ENCODE measurements at regions not wholly inside any gene's neighbourhood (a gene's known extent, or its start where the extent isn't known, plus 50 kb on each side); places are given as distances from the start of the nearest gene placed in this dataset.

DNA sequence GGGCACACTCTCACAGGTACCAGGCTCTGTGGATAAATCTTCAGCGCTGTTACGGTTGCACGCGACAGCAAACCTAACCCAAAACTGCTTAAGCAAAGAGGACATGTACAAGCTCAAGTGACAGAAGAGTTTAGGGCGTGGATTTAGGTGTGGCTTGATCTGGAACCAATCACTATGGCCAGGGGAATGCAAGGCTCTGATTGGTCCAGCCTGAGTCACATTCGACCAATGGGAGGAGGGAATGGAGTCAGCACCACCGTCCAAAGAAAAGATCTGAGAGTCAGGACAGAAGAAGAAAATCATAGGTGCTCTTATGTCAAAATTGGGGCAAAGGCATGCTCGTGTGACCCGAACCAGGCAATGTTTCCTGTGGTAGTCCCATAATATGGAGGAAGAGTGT, 139.0 kb downstream of the TRIM43 start:
- H3K14ac ChIP-seq (ENCODE audit: insufficient read length) = no peak overlapping the region
- POLR2A ChIA-PET (ENCODE audit: partially characterized antibody) = no interaction called here

More for the DNA sequence above, 139.0 kb downstream of the TRIM43 start:
- Histone ChIP-seq H4K8ac (ENCODE audit: extremely low read depth, insufficient read depth, low read length) (no peak overlapping the region), H4K5ac (ENCODE audit: insufficient read length, low read depth, low read length) (no peak overlapping the region), H3K9me3 (ENCODE audit: insufficient read depth in 2 of 2, low read depth in 1 of 2, low read length in 1 of 2) (peaks cover 41 to 78% of the 10 kb centered on the region in 2 experiments), H3K4ac (replicated peaks; ENCODE audit: insufficient read length, low read depth, low read length) (no peak overlapping the region), H3K4me1 (replicated peaks in 1 of 4; ENCODE audit: control insufficient read depth in 3 of 4, insufficient read depth in 4 of 4, low read length in 3 of 4) (no peaks in the 10 kb centered on the region), H3K27me3 (replicated peaks in 1 of 4; ENCODE audit: control insufficient read depth in 3 of 4, extremely low read depth in 1 of 4, insufficient read depth in 3 of 4, low read length in 3 of 4) (no peaks in the 10 kb centered on the region), H3K27ac (ENCODE audit: low read depth, low read length) (no peak overlapping the region), H2AFZ (ENCODE audit: low read length) (no peak overlapping the region), H3K18ac (ENCODE audit: extremely low read depth, low read length) (no peak overlapping the region), H2BK15ac (ENCODE audit: low read length) (no peak overlapping the region), H3K4me2 (ENCODE audit: insufficient read depth in 1 of 2, low read depth in 2 of 2, low read length in 2 of 2) (no peak overlapping the region), H3K23me2 (ENCODE audit: low read depth, low read length) (no peaks in the 10 kb centered on the region), H3K9ac (replicated peaks in 1 of 4; ENCODE audit: extremely low read depth in 1 of 4, low read depth in 3 of 4, low read length in 3 of 4) (no peak overlapping the region), H3K23ac (ENCODE audit: insufficient read length) (no peak overlapping the region), H2AK5ac (ENCODE audit: low read depth, low read length) (no peak overlapping the region), H2BK5ac (ENCODE audit: low read depth, low read length) (no peak overlapping the region), H2BK20ac (ENCODE audit: low read length) (no peak overlapping the region), H3K36me3 (ENCODE audit: control insufficient read depth in 2 of 4, insufficient read depth in 4 of 4, low read length in 3 of 4) (no peaks in the 10 kb centered on the region), H3K56ac (replicated peaks; ENCODE audit: insufficient read length, low read depth, low read length) (no peak overlapping the region), H3K79me2 (ENCODE audit: control insufficient read depth in 1 of 2, insufficient read depth in 2 of 2, low read length in 2 of 2) (no peaks in the 10 kb centered on the region), H4K20me1 (replicated peaks in 1 of 2; ENCODE audit: control insufficient read depth in 1 of 2, insufficient read depth in 2 of 2, low read length in 2 of 2) (no peaks in the 10 kb centered on the region), H3K4me3 (ENCODE audit: extremely low read depth in 1 of 4, insufficient read depth in 2 of 4, low read depth in 3 of 4, low read length in 4 of 4) (no peak overlapping the region), H4K91ac (replicated peaks; ENCODE audit: insufficient read length, low read length) (no peak overlapping the region), H3K79me1 (ENCODE audit: low read depth, low read length) (no peaks in the 10 kb centered on the region), H2BK120ac (replicated peaks; ENCODE audit: low read depth, low read length) (no peak overlapping the region), H2BK12ac (ENCODE audit: low read depth, low read length) (no peak overlapping the region)
- DNase-seq (ENCODE audit: low read depth in 1 of 2, low spot score in 2 of 2) = no peak
- CTCF ChIA-PET (ENCODE audit: partially characterized antibody) = no interaction called here
- 76% methylated on average over 9 of the region's 9 CpGs; no CpG with 5 or more reads in 1 of the 2 experiments for WGBS, 2 experiments (ENCODE audit: extremely low coverage in 1 of 2, insufficient coverage in 1 of 2, insufficient read length in 1 of 2, insufficient replicate concordance in 2 of 2, low coverage in 1 of 2, low lambda C conversion rate in 2 of 2, missing lambda C conversion rate in 1 of 2)
- no peak for FAIRE-seq
- TF ChIP-seq TAF1 (IDR thresholded peaks at IDR 0.05; ENCODE audit: low read depth, low read length) (no peak), TBP (IDR thresholded peaks at IDR 0.05; ENCODE audit: low read depth, low read length) (no peak), TEAD4 (IDR thresholded peaks at IDR 0.05; ENCODE audit: low read depth, low read length) (no peak), CHD2 (IDR thresholded peaks at IDR 0.05; ENCODE audit: low read length) (no peak), SIX5 (IDR thresholded peaks at IDR 0.05; ENCODE audit: low read depth, low read length) (no peak), SIRT6 (IDR thresholded peaks at IDR 0.05; ENCODE audit: low read length) (no peak), POU5F1 (IDR thresholded peaks at IDR 0.05; ENCODE audit: low read depth, low read length) (no peak)

All from H1 (cell line).